ENCODE measurements at regions not wholly inside any gene's neighbourhood (a gene's known extent, or its start where the extent isn't known, plus 50 kb on each side); places are given as distances from the start of the nearest gene placed in this dataset.

DNA sequence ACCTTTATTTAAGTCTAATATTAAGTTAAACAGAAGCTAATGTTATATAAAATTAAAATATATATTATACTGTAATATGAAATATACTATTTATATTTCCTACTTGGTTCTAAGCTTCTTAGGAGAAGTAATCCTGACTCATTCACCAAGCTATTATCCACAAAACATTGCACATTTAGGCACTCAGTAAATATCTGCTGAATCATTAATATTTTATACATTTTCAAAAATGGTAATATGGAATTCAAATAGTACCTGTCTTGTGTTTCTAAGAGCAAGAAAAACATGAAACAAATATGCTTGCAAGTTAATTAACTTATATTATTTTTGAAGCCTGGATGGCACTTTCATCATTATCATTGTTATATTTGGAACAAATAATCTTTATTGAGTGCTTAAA lies 153.0 kb upstream of the CNTN4 start:
- no peak for TF ChIP-seq CTCF (IDR thresholded peaks at IDR 0.05)

DNA sequence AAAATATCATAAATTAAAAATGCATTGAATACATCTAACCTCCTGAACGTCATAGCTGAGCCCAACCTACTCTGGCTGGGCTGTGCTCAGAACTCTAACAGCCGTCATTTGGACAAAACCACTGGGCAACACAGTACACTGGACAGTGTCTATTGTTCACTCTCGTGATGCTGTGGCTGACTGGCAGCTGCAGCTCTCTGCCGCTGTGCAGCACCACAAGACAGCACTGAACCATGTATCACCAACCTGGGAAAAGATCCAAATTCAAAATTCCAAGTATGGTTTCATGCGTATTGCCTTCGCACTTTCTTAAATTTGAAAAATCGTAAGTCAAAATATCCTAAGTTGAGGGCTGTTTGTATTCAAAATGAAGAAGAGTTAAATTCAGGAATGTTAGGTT lies 145.1 kb upstream of the CNTN4 start:
- no peak overlapping the region for H3K4me3 ChIP-seq
- TF ChIP-seq CTCF (IDR thresholded peaks at IDR 0.05), result no peak

More for the DNA sequence above, 153.0 kb upstream of the CNTN4 start:
- Histone ChIP-seq H3K9me3 (no peaks in the 10 kb centered on the region), H3K4me3 (no peak overlapping the region), H3K27me3 (replicated peaks; ENCODE audit: insufficient read depth) (no peaks in the 10 kb centered on the region), H3K4me1 (ENCODE audit: control insufficient read depth in 1 of 2, low read depth in 2 of 2) (peaks cover 0 to 9% of the 10 kb centered on the region in 2 donors), H3K36me3 (no peaks in the 10 kb centered on the region), H3K27ac (no peak overlapping the region)
- DNase-seq (ENCODE audit: low spot score), result no peak
- ATAC-seq (ENCODE audit: insufficient number of reproducible peaks, low FRiP score, low read depth), result no peak

DNA sequence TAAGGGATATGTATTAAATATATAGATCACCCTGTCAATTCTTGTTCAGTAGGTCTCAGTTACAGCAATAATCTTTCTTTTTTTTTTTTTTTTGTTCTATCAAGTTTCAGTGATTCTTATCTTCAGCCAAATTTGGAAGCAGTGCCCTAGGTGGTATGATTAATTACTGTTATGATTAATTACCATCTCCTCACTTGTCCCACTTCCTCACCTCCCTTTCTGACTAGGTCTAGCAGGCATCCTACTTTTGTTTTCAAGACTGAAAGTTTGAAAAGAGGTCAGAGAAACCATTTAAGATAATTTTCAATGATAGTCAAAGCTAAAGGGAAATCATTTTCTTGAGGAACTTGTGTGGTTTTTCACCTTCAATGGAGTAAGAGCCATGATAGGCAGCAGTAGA lies 144.0 kb upstream of the CNTN4 start:
- H3K27me3 ChIP-seq (replicated peaks; ENCODE audit: insufficient read depth), result no peaks in the 10 kb centered on the region
- H3K36me3 ChIP-seq, result no peaks in the 10 kb centered on the region
- no peak for ATAC-seq (ENCODE audit: insufficient number of reproducible peaks, low FRiP score, low read depth)
- no peak overlapping the region for H3K27ac ChIP-seq
- no peaks in the 10 kb centered on the region for H3K4me1 ChIP-seq (ENCODE audit: control insufficient read depth in 1 of 2, low read depth in 2 of 2)
- H3K4me3 ChIP-seq, result no peak overlapping the region
- TF ChIP-seq CTCF (IDR thresholded peaks at IDR 0.05), result no peak
- no peak for DNase-seq (ENCODE audit: low spot score)
- no peaks in the 10 kb centered on the region for H3K9me3 ChIP-seq

More for the DNA sequence above, 145.1 kb upstream of the CNTN4 start:
- no peak overlapping the region for H3K27ac ChIP-seq
- H3K4me1 ChIP-seq (ENCODE audit: control insufficient read depth in 1 of 2, low read depth in 2 of 2), result peaks cover 0 to 9% of the 10 kb centered on the region in 2 donors
- ATAC-seq (ENCODE audit: insufficient number of reproducible peaks, low FRiP score, low read depth) (no peak), DNase-seq (ENCODE audit: low spot score) (no peak)
- no peaks in the 10 kb centered on the region for H3K9me3 ChIP-seq
- no peaks in the 10 kb centered on the region for H3K27me3 ChIP-seq (replicated peaks; ENCODE audit: insufficient read depth)
- no peaks in the 10 kb centered on the region for H3K36me3 ChIP-seq

DNA sequence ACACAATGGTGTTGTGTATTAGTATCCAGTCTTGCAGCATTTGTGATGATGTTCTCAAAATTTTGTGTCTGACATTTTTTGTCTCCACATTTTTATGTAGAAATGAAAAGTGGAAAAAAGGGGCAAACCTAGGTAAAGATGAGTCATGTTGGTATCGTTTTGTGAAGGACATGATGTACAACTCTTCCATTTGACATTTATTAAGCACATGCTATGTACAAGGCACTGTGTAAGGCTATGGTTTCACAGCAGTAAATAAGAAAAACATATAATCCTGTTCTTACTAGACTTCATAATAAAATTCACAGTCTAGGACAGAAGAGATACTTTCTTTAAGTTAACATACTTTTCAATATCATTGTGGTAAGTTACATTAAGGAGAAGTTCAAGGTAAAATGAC lies 143.5 kb upstream of the CNTN4 start:
- no peak for TF ChIP-seq CTCF (IDR thresholded peaks at IDR 0.05)
- ATAC-seq (ENCODE audit: insufficient number of reproducible peaks, low FRiP score, low read depth) (no peak), DNase-seq (ENCODE audit: low spot score) (no peak)
- Histone ChIP-seq H3K4me3 (no peak overlapping the region), H3K4me1 (ENCODE audit: control insufficient read depth in 1 of 2, low read depth in 2 of 2) (no peaks in the 10 kb centered on the region), H3K9me3 (no peaks in the 10 kb centered on the region), H3K27me3 (replicated peaks; ENCODE audit: insufficient read depth) (no peaks in the 10 kb centered on the region), H3K36me3 (no peaks in the 10 kb centered on the region), H3K27ac (no peak overlapping the region)

GRCh38 chr3:1955750-1956149 lies 142.9 kb upstream of the CNTN4 start:
- Histone ChIP-seq H3K4me3 (no peak overlapping the region), H3K27ac (no peak overlapping the region), H3K4me1 (ENCODE audit: control insufficient read depth in 1 of 2, low read depth in 2 of 2) (no peaks in the 10 kb centered on the region), H3K27me3 (replicated peaks; ENCODE audit: insufficient read depth) (no peaks in the 10 kb centered on the region), H3K36me3 (no peaks in the 10 kb centered on the region), H3K9me3 (no peaks in the 10 kb centered on the region)
- DNase-seq (ENCODE audit: low spot score) (no peak), ATAC-seq (ENCODE audit: insufficient number of reproducible peaks, low FRiP score, low read depth) (no peak)
- TF ChIP-seq CTCF (IDR thresholded peaks at IDR 0.05), result no peak

All from thoracic aorta (tissue), 2 donors.